ENCODE measurements at regions not wholly inside any gene's neighbourhood (a gene's known extent, or its start where the extent isn't known, plus 50 kb on each side); places are given as distances from the start of the nearest gene placed in this dataset.

DNA sequence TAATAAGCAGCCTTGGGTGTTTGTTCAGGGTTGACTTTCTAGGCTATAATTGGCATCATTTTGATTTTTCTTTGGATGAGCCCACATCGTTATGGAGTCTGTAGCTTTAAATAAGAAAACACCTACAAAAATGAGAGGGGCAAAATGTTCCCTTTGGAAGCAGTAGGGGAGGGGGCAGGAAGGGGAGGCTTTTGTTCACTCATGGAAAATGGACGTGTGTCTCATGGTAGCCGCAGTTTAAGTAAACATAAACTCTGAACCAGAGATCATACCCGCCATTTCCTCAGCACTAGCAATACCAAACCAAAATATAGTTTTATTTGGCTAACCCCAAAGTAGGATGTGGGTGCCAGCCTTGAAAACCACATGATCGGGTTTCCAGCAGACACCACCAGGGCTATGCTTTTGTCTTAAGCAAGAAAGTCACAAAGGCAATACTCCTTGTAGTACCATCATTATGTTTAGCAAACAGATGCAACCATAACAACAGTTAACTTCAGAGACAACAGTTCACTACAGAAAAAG lies 572.5 kb upstream of the JAG1 start:
- no peak for DNase-seq (ENCODE audit: low read depth in 3 of 3)

DNA sequence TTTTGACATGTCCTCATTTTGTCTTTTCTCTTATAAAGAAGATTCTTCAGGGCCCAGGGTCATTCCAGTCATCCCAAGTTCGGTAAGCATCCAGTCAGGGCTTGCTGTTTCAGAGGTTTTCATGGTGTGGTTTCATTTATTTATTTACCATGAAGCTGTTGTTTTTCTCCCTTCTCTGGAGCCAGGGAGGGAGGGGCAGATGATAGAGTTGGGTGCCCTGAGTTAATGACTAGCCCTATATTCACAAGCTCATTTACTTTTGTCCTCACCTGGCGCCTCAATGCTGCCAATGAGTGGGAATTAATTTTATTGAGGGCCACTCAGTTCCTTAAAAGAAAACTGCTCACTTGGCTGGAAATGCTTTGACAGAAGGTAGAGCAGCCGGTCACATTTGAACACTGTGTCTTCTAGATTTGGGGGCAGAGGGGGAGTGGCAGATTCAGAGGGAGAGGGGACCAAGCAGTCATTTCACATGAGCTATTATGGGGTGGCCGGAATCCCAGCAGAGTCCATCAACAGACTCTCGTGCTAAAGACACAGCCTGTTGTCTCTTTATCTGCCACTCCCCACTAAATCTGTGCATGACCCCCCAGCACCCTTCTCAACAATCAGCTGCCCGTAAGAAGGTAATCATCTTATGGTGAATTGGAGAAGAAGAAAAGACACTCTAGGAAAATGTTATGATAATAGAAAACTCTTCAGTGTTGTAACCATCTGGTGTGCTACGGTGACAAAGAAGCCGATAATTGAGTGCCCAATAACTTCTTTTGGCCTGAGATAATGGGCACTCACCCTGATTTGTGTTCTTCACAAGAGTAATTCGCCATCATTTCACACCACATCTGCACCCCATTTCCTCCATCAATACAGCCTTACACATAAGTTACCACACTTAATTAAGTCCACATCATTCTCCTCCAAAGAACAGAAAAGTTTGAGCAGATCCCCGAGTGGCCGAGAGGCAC lies 573.5 kb upstream of the JAG1 start:
- DNase-seq (ENCODE audit: low read depth in 3 of 3), result no peak

DNA sequence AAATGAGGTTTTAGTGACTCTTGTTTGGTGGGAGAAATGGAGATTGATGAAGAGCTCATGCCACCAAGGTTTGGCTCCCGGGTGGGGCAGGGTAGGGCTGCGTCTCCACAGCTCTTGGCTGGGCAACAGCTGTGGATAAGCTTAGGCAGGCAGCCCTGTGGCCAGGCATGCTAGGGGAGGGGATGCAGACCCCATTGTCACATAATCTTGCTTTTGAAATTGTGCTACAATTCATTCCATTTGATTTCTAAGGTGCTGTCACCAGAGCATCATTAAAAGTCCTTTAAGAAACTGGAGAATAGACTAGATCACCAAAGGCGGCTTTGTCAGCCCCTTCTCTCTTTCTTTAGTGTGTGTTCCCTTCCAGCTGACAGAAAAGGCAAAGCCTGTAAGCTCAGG lies 574.2 kb upstream of the JAG1 start:
- DNase-seq (ENCODE audit: low read depth in 3 of 3), result no peak

DNA sequence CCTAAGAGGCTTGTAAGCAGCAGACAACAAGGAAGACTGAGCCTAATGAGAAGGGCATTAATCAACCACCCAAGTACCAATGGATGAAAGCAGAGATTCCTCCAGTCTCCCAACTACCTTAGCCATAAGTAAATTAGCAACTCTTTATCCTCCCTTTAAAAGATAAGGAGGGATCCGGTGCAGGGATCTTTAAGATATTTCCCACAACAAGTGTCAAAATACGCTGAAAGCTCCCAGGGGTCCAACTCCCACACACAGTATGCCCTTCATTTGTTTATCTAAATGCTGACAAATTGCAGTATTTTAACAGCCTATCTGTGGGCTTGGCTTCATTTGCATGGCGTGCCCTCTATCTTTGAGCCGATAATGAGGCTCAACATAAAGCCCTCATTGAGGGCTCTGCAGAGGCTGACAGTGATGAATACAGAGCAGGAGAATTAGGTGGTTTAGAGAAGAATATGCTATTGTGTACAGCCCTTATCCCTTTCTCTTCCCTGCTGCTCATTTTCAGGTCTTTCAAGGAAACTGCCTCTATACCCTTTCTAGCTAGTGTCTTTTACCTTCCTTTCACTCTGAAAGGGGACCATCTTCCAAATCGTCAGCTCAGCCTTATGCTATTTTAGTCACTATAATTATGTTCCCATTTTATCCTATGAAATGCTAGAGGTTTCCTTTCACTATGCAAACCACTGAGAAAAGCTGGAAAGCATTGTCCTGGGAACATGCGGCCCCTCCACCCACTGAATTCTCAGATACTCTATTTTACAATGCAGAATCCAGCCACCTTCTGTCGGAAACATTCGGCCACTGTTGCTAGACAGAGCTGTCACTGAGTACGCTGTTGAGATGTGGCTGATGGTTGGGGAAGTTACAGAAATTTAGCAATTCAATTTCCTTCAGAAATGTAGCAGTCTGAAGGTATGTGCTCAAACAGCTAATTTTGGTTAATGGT lies 575.2 kb upstream of the JAG1 start:
- DNase-seq (ENCODE audit: low read depth in 3 of 3), result no peak

DNA sequence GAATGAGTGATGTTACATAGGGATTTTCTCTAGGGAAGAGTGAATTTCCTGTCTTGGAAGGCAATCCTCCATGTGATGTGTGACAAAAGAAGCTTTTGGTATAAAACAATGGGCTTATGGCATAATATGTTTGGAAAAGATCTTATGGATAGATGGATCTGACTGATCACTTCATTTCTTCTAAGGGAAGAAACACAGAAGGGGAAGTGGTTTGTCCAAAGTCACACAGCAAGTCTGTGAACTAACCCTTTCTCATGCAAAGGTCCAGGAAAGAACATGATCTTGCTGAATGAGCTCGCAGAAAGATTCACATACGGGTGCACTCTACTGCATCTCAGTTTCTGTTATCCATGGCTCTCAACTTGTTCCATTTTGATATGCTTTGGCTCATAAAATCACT lies 575.9 kb upstream of the JAG1 start:
- DNase-seq (ENCODE audit: low read depth in 3 of 3), result no peak

DNA sequence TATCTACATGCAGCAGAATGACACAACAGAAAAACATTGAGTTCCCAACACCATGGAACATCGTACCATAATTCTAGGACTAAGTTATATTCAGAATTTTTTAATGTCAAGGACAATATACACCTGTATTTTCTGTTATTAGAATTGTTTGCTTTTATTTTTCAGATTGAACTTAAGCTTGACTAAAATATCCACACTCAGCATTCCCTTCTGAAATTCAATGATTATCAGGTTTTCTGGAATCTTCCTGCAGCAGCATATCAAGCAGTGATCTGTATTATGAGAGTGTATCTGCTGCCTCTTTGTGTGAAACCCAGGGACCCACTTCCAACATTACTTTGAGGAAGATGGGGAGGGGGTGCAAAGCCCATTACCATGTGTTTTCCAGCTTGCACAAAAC lies 578.6 kb upstream of the JAG1 start:
- no peak for DNase-seq (ENCODE audit: low read depth in 3 of 3)

DNA sequence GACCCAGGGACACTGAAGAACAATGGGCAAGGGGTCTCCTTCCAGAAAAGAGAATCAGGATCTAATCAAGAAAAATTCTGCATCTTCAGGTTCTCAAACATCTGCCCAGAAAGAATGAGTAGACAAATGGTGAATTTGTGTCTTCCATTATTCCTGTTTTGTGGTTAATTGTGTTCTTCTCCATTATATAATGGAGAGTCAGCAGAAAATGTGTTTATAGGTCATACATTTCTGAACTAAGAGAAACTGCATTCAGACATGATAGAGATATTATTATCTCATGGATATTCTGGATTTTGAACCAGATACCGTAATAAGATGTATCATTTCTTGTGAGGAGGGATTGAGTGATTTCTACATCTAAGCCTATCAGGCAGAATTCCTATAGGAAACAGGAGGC lies 581.7 kb upstream of the JAG1 start:
- DNase-seq (ENCODE audit: low read depth in 3 of 3), result no peak

DNA sequence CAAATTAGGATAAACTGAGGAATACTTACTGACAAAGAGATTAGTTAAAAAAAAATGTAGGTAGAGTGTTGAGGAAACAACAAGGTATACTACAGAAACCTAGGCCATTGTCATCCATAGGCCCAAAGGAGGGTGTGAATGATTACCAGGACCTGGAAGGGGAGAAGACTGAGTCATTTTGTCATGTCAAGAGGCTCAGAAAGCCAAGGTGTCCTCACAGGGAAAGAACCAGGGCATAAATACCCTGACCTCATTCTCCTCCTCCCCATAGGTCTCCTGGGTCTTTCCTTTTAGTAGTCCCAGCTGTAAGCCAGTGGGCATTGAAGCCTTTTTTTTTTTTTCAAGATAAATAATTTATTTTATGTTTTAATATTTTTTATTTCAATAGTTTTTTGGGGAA lies 582.1 kb upstream of the JAG1 start:
- no peak for DNase-seq (ENCODE audit: low read depth in 3 of 3)

DNA sequence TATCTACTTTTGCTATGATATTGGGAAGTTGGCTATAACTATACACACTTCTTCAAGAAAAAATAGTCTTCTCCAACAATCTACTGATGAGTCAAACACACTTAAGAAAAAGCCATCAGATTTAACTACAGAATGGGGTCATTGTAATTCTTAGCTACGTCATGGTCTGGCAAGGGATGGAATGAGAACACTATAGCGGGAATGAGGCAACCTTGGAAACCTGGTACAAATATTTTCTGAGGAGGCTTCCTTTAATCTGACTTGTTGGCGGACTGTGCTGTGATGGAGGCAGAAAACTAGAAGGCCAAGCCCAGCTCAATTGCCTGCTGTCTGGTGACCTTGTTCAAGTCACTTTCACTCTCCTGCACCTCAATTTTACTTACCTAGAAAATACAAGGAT lies 586.8 kb upstream of the JAG1 start:
- no peak for DNase-seq (ENCODE audit: low read depth in 3 of 3)

DNA sequence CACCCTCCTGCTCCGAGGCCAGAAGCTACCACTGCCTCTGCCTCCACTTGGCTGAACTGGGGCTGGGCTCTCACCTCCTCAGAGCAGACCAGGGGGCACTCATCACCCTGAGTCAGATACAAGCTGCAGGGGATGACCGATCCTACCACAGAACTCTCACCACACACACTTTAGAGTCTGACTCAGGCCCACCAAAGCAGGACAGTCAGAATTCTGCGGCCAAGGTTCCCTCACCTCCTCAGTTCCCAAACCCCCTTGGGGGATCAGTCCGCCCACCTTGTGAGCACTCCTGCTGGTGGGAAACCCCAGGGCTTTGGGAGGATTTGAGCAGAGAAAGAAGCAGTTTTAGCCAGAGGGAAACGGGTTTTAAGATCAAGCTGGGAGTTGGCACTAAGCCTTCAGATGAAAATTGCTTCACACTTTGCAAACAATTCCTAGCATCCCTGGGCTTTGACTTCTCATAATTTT lies 587.8 kb upstream of the JAG1 start:
- no peak for DNase-seq (ENCODE audit: low read depth in 3 of 3)

DNA sequence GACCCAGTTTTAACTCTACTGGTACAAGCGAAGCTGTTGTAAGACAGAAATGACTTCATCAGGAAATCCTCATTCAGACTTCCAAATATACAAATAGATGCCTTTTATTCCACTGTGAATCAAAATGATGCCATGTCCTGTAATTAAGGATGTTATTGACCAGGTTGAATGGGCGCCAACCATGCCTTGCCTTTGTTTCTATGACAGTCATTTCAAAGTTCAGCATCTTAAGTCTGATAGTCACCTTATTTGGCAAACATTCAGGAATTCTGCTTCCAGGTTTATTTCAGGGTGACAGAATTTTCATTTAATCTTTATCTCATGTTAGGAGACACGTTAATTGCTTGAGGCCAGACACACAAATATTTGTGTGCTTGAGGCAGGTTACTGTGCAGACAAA lies 592.8 kb upstream of the JAG1 start:
- DNase-seq (ENCODE audit: low read depth in 3 of 3), result no peak

DNA sequence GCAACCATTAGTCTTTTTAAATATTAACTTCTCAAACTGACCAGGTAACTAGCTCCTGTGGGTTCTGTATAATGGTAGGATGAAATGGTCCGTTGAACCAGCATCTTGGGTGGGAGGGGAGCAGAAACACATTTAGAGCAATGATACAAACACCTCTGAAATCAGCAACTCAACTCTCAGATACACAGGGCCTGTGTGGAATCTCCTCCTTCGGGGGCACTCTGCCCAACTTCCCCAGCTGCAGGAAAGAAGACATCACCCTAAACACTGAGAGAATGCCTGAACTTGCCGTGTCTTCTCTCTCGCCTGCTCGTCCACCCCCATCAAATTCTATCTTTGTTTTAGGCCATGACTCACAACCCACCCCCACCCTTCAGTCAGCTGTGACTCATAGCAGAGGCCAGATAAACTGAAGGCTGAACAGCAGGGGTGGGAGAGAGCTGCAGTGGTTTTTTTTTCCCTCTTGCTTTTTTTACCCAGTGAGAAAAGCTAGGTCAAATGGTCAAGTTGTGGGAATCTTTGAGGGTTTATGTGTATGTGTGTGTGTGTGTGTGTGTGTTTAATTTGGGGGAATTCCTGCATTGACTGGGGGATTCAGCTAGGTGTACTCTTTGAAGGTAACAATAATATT lies 593.4 kb upstream of the JAG1 start:
- no peak for DNase-seq (ENCODE audit: low read depth in 3 of 3)

DNA sequence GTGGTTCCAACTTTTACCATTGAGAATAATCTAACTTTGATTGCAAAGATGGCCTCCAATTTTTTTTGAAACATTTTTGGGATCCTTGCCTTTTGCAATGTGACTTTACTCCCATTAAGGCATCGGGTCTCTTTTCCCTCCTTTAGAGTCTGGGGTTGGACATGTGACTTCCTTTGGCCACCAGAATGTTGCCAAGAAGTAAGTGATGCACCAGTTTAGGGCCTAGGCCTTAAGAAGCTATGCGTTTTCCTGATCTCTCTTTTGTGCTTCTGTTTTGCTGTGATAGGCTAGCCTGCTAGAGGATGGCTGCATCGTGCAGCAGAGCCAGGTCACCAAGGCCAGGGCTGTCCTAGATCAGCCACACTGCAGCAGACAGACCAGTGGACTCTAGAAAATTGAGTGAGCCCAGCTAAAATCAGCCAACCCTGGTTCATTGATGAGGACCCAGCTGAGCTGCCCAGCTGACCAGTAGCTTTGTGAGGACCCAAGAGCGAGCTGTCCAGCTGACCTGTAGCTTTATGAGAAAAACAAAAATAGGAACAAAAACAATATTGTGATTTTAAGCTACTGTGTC lies 594.0 kb upstream of the JAG1 start:
- DNase-seq (ENCODE audit: low read depth in 3 of 3), result no peak

DNA sequence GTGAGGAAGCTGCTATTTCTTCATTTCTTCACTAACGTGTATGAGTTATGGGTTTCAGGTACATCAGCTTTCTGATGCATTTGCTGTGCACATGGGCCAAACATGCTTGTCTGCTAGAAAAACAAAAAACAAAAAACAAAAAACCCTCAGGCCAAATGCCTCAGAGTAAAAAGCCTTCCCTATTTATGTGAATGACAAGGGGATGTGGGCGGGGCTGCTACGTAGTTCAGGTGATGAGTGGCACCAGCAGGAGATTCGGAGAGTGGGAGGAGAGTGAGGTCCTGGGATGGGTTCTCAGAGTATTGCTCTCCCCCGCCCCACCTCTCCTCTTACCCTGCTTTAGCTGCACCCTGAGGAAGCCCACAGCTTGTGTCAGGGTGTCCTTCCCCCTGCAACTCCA lies 596.8 kb upstream of the JAG1 start:
- DNase-seq (ENCODE audit: low read depth in 3 of 3), result no peak

DNA sequence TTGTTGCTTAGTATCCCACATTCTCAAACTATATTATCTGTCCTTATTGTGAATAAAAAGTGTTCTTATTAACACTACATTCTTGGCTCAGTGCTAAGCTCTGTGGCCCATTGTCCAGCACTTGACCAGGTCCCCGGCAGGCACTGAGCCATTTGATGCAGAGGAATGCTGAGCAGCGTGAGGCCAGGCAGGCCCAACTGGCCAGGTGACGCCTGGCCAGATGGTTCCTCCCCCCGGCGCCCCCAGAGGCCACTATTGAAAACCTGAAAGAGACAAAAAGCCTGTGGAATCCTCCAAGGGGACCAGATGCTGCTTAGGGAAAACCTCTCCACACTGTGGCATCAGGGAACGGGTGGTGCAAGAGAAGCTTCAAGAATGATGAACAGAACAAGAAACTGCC lies 597.5 kb upstream of the JAG1 start:
- no peak for DNase-seq (ENCODE audit: low read depth in 3 of 3)

DNA sequence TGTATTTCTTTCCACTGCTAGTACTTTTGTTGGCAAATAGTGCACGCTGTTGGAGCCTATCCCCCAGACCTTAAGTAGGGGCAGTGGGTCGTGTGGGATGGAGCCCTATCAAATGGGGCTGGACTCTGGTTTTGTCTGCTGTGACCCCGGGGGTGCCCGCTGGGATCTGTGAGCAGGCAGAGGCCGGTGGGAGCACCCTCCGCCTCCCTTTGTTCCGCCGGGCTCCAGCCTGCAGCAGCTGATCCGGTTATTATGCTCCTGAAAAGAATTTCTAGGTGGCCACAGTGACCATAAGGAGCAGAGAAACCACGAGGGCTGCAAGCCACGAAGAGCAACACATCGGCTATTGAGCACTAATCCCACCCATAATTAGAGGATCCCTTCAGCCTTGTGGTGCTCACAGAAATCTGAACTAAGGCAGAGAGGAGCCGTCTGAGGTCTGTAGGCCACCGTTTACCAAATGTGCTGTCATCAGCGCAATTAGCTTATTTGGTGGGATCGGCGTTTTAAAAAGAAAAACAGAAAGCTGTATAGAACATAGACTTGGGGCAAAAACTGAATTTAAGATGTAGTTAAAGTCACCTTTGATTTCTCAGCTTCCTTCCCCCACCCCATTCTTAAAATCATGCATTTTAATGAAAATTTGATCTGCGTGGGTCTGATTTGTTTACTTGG lies 598.3 kb upstream of the JAG1 start:
- no peak for DNase-seq (ENCODE audit: low read depth in 3 of 3)

DNA sequence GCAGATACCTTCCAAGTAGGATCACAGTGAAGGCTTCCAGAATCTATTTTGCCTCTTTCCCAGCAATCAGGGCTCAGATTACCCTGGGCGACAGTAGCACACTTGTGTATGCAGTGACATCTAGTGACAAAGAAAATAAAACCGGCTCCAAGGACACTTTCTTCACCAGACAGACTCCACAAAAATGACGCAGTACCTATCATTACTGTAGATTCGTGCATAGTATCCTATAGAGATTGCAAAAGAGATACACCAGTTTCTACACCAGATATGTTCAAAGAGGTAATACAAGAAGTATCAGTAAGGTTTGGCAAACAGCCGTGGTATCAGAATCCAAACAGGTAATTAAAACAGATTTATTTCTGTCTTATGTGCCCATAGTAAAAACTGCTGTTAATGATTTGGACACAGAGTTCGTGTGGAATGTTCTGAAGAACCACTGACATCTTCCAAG lies 600.4 kb upstream of the JAG1 start:
- DNase-seq (ENCODE audit: low read depth in 3 of 3), result no peak

DNA sequence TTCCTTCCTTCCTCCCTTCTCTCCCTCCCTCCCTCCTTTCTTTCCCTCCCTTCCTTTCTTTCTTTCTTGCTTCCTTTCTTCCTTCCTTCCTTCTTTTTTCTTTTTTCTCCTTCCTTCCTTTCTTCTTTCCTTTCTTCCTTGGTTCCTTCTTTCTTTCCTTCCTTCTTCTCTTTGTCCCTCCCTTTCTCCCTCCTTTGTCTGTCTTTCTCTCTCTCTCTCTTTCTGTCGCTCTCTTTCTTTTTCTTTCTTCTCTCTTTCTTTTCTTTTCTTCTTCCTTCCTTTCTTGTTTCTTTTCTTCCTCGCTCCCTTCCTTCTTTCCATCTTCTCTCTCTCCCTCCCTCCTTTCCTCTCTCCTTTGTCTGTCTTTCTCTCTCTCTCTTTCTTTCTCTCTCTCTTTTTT lies 601.9 kb upstream of the JAG1 start:
- no peak for DNase-seq (ENCODE audit: low read depth in 3 of 3)

DNA sequence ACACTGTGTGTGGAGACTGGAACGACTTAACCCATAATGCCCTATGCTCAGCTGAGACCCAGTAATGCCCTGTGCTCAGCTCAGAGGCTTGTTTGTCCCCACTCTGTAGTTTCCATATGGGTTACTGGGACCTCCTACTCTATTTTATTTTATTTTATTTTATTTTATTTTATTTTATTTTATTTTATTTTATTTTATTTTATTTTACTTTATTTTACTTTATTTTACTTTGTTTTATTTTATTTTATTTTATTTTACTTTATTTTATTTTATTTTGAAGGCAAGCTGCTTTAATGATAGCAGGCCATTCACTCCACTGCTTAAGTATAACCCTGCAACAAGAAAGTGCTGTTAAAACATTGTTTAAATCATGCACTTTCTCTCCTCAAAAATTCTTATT lies 603.4 kb upstream of the JAG1 start:
- DNase-seq (ENCODE audit: low read depth in 3 of 3), result no peak

DNA sequence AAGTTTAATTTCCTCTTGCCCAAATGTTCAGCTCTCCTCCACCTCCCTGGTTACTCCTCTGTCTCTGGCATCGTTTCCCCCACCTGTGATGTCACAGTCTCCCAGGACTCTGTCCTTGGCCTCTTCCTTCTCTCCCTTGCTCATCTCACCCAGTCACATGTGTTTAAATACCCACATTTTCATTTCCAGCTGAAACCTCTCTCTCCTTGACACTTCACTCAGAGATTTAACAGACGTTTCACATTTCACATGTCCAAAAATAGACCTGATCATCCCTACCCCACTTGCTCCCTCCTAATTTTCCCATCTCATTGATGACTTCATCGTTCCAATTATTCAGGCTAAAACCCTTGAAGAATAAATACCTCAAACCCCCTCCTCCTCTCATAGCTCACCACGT lies 604.1 kb upstream of the JAG1 start:
- no peak for DNase-seq (ENCODE audit: low read depth in 3 of 3)

DNA sequence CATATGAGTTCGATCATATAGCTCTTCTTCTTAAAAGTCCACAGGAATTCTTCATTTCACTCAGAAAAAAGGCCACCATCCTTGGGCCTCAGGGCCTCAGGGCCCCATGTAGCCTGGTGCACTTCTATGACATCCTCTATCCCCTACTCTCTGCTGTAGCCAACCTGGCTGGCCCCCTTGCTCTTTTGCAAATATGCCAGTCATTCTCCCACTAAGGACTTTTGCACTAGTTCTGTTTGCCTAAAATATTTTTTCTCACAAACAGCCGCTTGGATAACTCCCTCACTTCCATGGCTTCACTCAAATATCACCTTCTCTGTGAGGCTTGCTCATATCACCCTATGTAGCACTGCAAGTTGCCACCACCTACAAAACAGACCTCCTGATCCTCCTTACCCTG lies 604.7 kb upstream of the JAG1 start:
- DNase-seq (ENCODE audit: low read depth in 3 of 3), result no peak

All from stimulated activated CD4-positive, alpha-beta T cell treated with anti-CD3 and anti-CD28 coated beads, TNF-alpha, amount 100 ng/mL, for 24 hours (primary cell).